ENCODE measurements at regions not wholly inside any gene's neighbourhood (a gene's known extent, or its start where the extent isn't known, plus 50 kb on each side); places are given as distances from the start of the nearest gene placed in this dataset.

- TF ChIP-seq CTCF (tag by site-specific recombination; IDR thresholded peaks at IDR 0.05) (no peak), TCF7L2 (IDR thresholded peaks at IDR 0.05; ENCODE audit: borderline replicate concordance, low read depth, low read length) (no peak), REST (tag by site-specific recombination; IDR thresholded peaks at IDR 0.05) (no peak), ZNF639 (tag by site-specific recombination; IDR thresholded peaks at IDR 0.05) (no peak), ZNF449 (tag by site-specific recombination; IDR thresholded peaks at IDR 0.05) (no peak), ZNF26 (tag by site-specific recombination; IDR thresholded peaks at IDR 0.05) (no peak), PBX3 (CRISPR knock-in tag; IDR thresholded peaks at IDR 0.05) (no peak), TSHZ1 (tag by site-specific recombination; IDR thresholded peaks at IDR 0.05; ENCODE audit: borderline replicate concordance) (no peak), ZNF223 (tag by site-specific recombination; IDR thresholded peaks at IDR 0.05) (no peak), ZNF280D (tag by site-specific recombination; IDR thresholded peaks at IDR 0.05) (no peak)
Measured at GRCh38 chr10:22874189-22874854, 53.5 kb upstream of the ARMC3 start.

Measured in HEK293 (cell line).